PC-3 (cell line): ENCODE measurements at regions not wholly inside any gene's neighbourhood (a gene's known extent, or its start where the extent isn't known, plus 50 kb on each side); places are given as distances from the start of the nearest gene placed in this dataset.

Source experiments
- ATAC-seq: fragments of 200-7000 bp; cut with Tn5 transposase; 2 replicates; pipeline ENCODE4 v1.9.1; 2020; ENCODE audit warnings: mild to moderate bottlenecking, moderate library complexity
- BruUV-seq: library from RNA; stranded (reverse); fragments of 400-500 nt; replicated peaks from 2 replicates; lab custom pipeline; 2021; lab: Mats Ljungman, UMichigan
- CTCF ChIA-PET: fragments of 300-600 bp; sonication (Branson Sonifier 250); formaldehyde crosslinking; loops from one replicate; lab custom pipeline; 2022; ENCODE audit warnings: antibody characterized with exemption; lab: Charles Lee
- POLR2A ChIA-PET: fragments of 300-600 bp; sonication (Branson Sonifier 250); formaldehyde crosslinking; loops from one replicate; lab custom pipeline; 2022; ENCODE audit warnings: antibody characterized with exemption; ENCODE audit not compliant: unreplicated experiment; lab: Charles Lee
- DNase-seq: peaks from one replicate; pipeline ENCODE4 v3.0.0-alpha.2; 2015
- H2AFZ ChIP-seq: fragments of 300-600 bp; sonication (generic); 2 replicates; pipeline ENCODE4 v1.6.0; 2016; ENCODE audit warnings: antibody characterized with exemption, low read length
- H3F3A ChIP-seq: fragments of 300-600 bp; sonication (generic); one replicate; pipeline ENCODE4 v1.6.0; 2017; ENCODE audit warnings: antibody characterized with exemption, low read length, control low read depth, mild to moderate bottlenecking; ENCODE audit not compliant: unreplicated experiment
- H3K27ac ChIP-seq: fragments of 300-600 bp; sonication (generic); 2 replicates; pipeline ENCODE4 v1.5.1; 2016; ENCODE audit warnings: mild to moderate bottlenecking, low read length
- H3K27me3 ChIP-seq: fragments of 300-600 bp; sonication (generic); 2 replicates; pipeline ENCODE4 v1.6.1; 2016; ENCODE audit warnings: low read length, mixed read lengths
- H3K36me3 ChIP-seq: fragments of 300-600 bp; sonication (generic); 2 replicates; pipeline ENCODE4 v1.6.1; 2016; ENCODE audit warnings: low read depth, mixed run types, low read length, mixed read lengths
- H3K4me1 ChIP-seq: fragments of 300-600 bp; sonication (generic); 2 replicates; pipeline ENCODE4 v1.5.1; 2016; ENCODE audit warnings: low read length; ENCODE audit not compliant: insufficient read depth
- H3K4me2 ChIP-seq: fragments of 300-600 bp; sonication (generic); 2 replicates; pipeline ENCODE4 v1.6.0; 2016; ENCODE audit warnings: low read length
- H3K4me3 ChIP-seq: fragments of 300-600 bp; sonication (generic); 2 replicates; pipeline ENCODE4 v1.5.1; 2016; ENCODE audit warnings: mild to moderate bottlenecking, low read length, mixed read lengths
- H3K79me2 ChIP-seq: fragments of 300-600 bp; sonication (generic); 2 replicates; pipeline ENCODE4 v1.6.1; 2017; ENCODE audit warnings: low read length, mixed read lengths
- H3K9ac ChIP-seq: fragments of 300-600 bp; sonication (generic); 2 replicates; pipeline ENCODE4 v1.6.0; 2016; ENCODE audit warnings: mild to moderate bottlenecking, low read length
- H3K9me2 ChIP-seq: fragments of 300-600 bp; sonication (generic); replicated peaks from 2 replicates; pipeline ENCODE4 v1.6.1; 2016; ENCODE audit warnings: mixed run types, low read length, mixed read lengths
- H3K9me3 ChIP-seq: fragments of 300-600 bp; sonication (generic); 2 replicates; pipeline ENCODE4 v1.6.1; 2016; ENCODE audit warnings: low read length, mixed read lengths
- H4K20me1 ChIP-seq: fragments of 300-600 bp; sonication (generic); 2 replicates; pipeline ENCODE4 v1.6.1; 2016; ENCODE audit warnings: low read length, mixed read lengths
- EZH2 ChIP-seq: fragments of 300-600 bp; sonication (generic); IDR thresholded peaks from one replicate; pipeline ENCODE4 v1.6.1; 2017; ENCODE audit warnings: antibody characterized with exemption, mild to moderate bottlenecking, low read length; ENCODE audit not compliant: unreplicated experiment
- EZH2phosphoT487 ChIP-seq: fragments of 300-600 bp; sonication (generic); IDR thresholded peaks from 2 replicates; pipeline ENCODE4 v1.6.1; 2018; ENCODE audit warnings: mild to moderate bottlenecking, antibody characterized with exemption, low read length, borderline replicate concordance
- intact Hi-C: fragments of 100-400 bp; cut with micrococcal nuclease; formaldehyde crosslinking; loops from 2 replicates; pipeline ENCODE4 v1.9.0; 2023
- TF ChIP-seq, protein P1 (sequence below): fragments of 300-600 bp; sonication (generic); conservative IDR thresholded peaks from 2 replicates; pipeline ENCODE4 v1.5.1; 2017; ENCODE audit warnings: antibody characterized with exemption, low read depth, mild to moderate bottlenecking, low read length

DNA sequence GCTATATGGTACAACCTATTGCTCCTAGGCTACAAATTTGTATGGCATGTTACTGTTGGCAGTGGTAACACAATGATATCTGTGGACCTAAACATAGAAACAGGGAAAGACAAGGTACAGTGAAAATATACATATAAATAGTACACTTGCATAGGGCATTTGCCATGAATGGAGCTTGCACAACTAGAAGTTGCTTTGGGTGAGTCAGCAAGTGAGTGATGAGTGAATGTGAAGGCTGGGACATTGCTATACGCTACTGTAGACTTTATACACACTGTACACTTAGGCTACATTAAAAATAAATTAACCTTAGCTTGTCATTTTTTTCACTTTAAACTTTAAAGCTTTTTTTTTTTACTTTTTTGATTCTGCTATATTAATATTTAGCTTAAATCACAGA lies 500.0 kb upstream of the SETBP1 start:
- no peak overlapping the region for H2AFZ ChIP-seq
- intact Hi-C loops: no loop called here
- BruUV-seq: no TSS peak
- H3K79me2 ChIP-seq: no peaks in the 10 kb centered on the region
- TF ChIP-seq EZH2phosphoT487 (no peak), EZH2 (no peak)
- TF ChIP-seq, protein P1, sequence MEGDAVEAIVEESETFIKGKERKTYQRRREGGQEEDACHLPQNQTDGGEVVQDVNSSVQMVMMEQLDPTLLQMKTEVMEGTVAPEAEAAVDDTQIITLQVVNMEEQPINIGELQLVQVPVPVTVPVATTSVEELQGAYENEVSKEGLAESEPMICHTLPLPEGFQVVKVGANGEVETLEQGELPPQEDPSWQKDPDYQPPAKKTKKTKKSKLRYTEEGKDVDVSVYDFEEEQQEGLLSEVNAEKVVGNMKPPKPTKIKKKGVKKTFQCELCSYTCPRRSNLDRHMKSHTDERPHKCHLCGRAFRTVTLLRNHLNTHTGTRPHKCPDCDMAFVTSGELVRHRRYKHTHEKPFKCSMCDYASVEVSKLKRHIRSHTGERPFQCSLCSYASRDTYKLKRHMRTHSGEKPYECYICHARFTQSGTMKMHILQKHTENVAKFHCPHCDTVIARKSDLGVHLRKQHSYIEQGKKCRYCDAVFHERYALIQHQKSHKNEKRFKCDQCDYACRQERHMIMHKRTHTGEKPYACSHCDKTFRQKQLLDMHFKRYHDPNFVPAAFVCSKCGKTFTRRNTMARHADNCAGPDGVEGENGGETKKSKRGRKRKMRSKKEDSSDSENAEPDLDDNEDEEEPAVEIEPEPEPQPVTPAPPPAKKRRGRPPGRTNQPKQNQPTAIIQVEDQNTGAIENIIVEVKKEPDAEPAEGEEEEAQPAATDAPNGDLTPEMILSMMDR: no peak
- H3K36me3 ChIP-seq: no peaks in the 10 kb centered on the region
- no peak overlapping the region for H3K27ac ChIP-seq
- no peaks in the 10 kb centered on the region for H3K9me2 ChIP-seq
- no peak overlapping the region for H3K9ac ChIP-seq
- H3K4me3 ChIP-seq: no peak overlapping the region
- H3K9me3 ChIP-seq: no peaks in the 10 kb centered on the region
- no peaks in the 10 kb centered on the region for H3K4me1 ChIP-seq
- H3K4me2 ChIP-seq: no peak overlapping the region
- POLR2A ChIA-PET: interaction anchor here (0.7 kb wide), 1 partner anchor 526 kb away, joined by 6 read pairs; no protein-coding TSS in a partner anchor
- CTCF ChIA-PET: no interaction called here
- H4K20me1 ChIP-seq: no peaks in the 10 kb centered on the region
- no peaks in the 10 kb centered on the region for H3F3A ChIP-seq
- ATAC-seq (peak; percentile 54), DNase-seq (peak; percentile 54)
- H3K27me3 ChIP-seq: no peaks in the 10 kb centered on the region

DNA sequence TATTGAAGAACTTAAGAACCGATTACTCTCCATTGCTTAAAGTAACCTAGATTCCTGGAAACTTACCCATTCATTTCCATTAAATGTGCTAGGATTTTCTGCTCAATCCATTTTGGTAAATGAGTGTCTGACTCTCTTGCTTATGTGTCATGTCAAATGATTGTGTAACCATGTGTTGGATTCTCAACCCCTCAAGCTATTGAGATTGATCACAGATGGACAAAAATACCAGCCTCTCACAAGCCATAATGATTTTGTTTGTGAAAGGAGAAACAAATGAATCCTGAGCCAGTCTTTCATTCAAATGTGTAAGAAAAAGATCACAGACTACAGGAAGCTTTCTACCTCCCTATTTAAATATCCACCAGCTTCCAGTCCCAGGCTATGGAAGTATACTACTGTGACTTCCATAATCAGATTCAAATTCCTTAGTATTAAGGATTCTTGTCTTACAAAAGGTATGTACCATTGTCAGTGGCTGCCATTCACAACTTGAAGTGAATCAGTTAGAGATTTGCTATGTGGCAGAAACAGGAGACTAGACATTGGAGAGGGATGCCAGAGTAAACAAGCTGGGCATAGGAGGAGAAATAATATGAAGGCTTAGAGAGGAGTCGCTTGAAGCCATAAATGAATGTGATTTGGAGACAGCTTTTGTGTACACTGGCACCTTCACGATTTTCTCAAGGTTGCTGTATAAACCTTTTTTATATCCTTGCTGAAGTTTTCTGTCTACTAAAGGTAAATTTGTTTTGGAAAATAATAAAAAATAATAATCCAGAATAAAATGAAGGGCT lies 498.5 kb upstream of the SETBP1 start:
- no peaks in the 10 kb centered on the region for H3K9me2 ChIP-seq
- no peak overlapping the region for H3K9ac ChIP-seq
- no peaks in the 10 kb centered on the region for H3K9me3 ChIP-seq
- no TSS peak for BruUV-seq
- H3K4me3 ChIP-seq: no peak overlapping the region
- H2AFZ ChIP-seq: no peak overlapping the region
- TF ChIP-seq, protein P1: no peak
- no peak for TF ChIP-seq EZH2phosphoT487
- no peak for TF ChIP-seq EZH2
- DNase-seq (no peak), ATAC-seq (no peak)
- H3K27me3 ChIP-seq: no peaks in the 10 kb centered on the region
- H3K27ac ChIP-seq: no peak overlapping the region
- H3K36me3 ChIP-seq: no peaks in the 10 kb centered on the region
- no peaks in the 10 kb centered on the region for H3F3A ChIP-seq
- H3K4me2 ChIP-seq: no peak overlapping the region
- H3K79me2 ChIP-seq: no peaks in the 10 kb centered on the region
- intact Hi-C loops: no loop called here
- H4K20me1 ChIP-seq: no peaks in the 10 kb centered on the region
- ChIA-PET POLR2A (no interaction called here), CTCF (no interaction called here)
- no peaks in the 10 kb centered on the region for H3K4me1 ChIP-seq

DNA sequence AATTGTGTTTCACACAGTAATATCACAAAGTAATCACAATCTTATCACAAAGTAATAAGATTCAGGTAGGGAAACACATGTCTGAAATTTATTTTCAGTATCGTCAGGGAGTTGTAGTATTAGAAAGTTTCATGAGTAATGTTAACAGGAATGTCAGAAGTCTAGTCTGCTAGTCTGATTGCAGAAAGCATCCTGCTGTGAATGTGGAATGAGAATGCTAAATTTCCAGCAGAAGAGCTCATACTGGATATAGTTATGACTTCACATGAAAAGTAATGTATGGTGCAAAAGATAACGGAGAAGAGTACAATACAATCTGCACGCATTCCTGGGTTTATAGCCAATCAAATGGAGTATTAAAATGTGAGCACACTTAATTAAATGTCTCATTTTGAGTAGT lies 494.7 kb upstream of the SETBP1 start:
- H3K4me2 ChIP-seq: no peak overlapping the region
- POLR2A ChIA-PET: no interaction called here
- no peak overlapping the region for H3K27ac ChIP-seq
- no peaks in the 10 kb centered on the region for H3K9me2 ChIP-seq
- H3K79me2 ChIP-seq: no peaks in the 10 kb centered on the region
- ATAC-seq (no peak), DNase-seq (no peak)
- BruUV-seq: no TSS peak
- no peaks in the 10 kb centered on the region for H3F3A ChIP-seq
- CTCF ChIA-PET: no interaction called here
- no peaks in the 10 kb centered on the region for H3K9me3 ChIP-seq
- no peaks in the 10 kb centered on the region for H3K36me3 ChIP-seq
- H4K20me1 ChIP-seq: no peaks in the 10 kb centered on the region
- no peak overlapping the region for H3K9ac ChIP-seq
- intact Hi-C loops: no loop called here
- no peak for TF ChIP-seq EZH2phosphoT487
- TF ChIP-seq, protein P1: no peak
- TF ChIP-seq EZH2: no peak
- no peaks in the 10 kb centered on the region for H3K27me3 ChIP-seq
- H3K4me3 ChIP-seq: no peak overlapping the region
- H3K4me1 ChIP-seq: no peaks in the 10 kb centered on the region
- no peak overlapping the region for H2AFZ ChIP-seq
